ENCODE measurements at regions not wholly inside any gene's neighbourhood (a gene's known extent, or its start where the extent isn't known, plus 50 kb on each side); places are given as distances from the start of the nearest gene placed in this dataset.

DNA sequence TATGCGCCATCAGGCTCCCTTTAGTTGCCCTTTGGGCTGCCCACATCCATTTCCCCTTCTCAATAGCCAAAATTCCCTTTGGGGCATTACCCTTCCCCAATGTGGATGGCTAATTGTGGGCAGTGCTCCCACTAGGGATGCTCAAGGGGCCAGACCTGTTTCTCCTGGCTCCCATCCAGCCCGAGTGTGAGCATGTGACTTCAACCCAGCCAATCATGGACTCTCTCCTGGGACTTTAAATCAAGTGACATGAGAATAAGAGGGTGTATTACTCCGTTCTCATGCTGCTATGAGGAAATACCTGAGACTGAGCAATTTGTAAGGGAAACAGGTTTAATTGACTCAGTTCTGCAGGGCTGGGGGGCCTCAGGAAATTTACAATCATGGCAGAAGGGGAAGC, 60.9 kb upstream of the WSB1 start:
- H3K36me3 ChIP-seq: no peaks in the 10 kb centered on the region
- no peaks in the 10 kb centered on the region for H3K27me3 ChIP-seq
- no peak overlapping the region for H3K27ac ChIP-seq
- intact Hi-C loops (cut with DNase I): loop anchor here in 2 of 4 donors (10.0 kb wide), 1 partner anchor 222 kb away; the partner anchor contains the start of gene KSR1 (in 2 of the 2)
- no peaks in the 10 kb centered on the region for H3K4me1 ChIP-seq (ENCODE audit: insufficient read depth)
- H3K9me3 ChIP-seq: no peaks in the 10 kb centered on the region
- no peak for DNase-seq
- 71 to 82% (median 78%) methylated on average over 3 of the region's 3 CpGs for WGBS, 3 donors
- H3K4me3 ChIP-seq: no peak overlapping the region
- no peak for TF ChIP-seq EP300 (IDR thresholded peaks at IDR 0.05)
- no peak for TF ChIP-seq POLR2A (IDR thresholded peaks at IDR 0.05)
- TF ChIP-seq, protein P1, sequence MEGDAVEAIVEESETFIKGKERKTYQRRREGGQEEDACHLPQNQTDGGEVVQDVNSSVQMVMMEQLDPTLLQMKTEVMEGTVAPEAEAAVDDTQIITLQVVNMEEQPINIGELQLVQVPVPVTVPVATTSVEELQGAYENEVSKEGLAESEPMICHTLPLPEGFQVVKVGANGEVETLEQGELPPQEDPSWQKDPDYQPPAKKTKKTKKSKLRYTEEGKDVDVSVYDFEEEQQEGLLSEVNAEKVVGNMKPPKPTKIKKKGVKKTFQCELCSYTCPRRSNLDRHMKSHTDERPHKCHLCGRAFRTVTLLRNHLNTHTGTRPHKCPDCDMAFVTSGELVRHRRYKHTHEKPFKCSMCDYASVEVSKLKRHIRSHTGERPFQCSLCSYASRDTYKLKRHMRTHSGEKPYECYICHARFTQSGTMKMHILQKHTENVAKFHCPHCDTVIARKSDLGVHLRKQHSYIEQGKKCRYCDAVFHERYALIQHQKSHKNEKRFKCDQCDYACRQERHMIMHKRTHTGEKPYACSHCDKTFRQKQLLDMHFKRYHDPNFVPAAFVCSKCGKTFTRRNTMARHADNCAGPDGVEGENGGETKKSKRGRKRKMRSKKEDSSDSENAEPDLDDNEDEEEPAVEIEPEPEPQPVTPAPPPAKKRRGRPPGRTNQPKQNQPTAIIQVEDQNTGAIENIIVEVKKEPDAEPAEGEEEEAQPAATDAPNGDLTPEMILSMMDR (IDR thresholded peaks at IDR 0.05): no peak

DNA sequence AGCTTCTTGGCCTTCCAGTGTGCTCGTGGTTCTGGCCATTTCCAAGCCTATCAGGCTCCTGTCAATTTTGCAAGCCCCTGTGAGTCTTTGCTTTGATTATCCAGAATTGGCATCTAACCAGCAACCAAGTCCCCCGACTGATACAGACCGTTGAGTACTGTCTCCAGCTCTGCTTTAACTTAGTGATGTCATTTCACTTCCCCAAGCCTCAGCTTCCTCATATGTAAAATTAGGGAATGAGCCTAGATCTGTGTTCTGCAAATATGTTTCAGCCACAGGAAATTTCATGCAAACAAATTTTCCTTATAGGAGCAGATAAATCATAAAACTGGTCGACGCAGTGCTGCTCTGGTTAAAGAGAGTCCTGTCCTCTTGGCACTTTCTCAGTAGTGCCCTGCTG, 60.1 kb upstream of the WSB1 start:
- Histone ChIP-seq H3K4me1 (ENCODE audit: insufficient read depth) (no peaks in the 10 kb centered on the region), H3K36me3 (no peaks in the 10 kb centered on the region), H3K9me3 (no peaks in the 10 kb centered on the region), H3K4me3 (no peak overlapping the region), H3K27me3 (no peaks in the 10 kb centered on the region), H3K27ac (no peak overlapping the region)
- TF ChIP-seq POLR2A (IDR thresholded peaks at IDR 0.05): no peak
- TF ChIP-seq EP300 (IDR thresholded peaks at IDR 0.05): no peak
- TF ChIP-seq, protein P1 (IDR thresholded peaks at IDR 0.05): no peak
- no peak for DNase-seq
- 50 to 53% (median 52%) methylated on average over 5 of the region's 5 CpGs for WGBS, 3 donors
- intact Hi-C loops (cut with DNase I): loop anchor here in 3 of 4 donors (2.0 to 10.0 kb wide), 2 partner anchors 101 to 221 kb away; partner anchors contain the start of gene KSR1 (in 2 of the 3)

GRCh38 chr17:27236717-27237315, 57.1 kb upstream of the WSB1 start:
- Histone ChIP-seq H3K4me1 (ENCODE audit: insufficient read depth) (no peaks in the 10 kb centered on the region), H3K4me3 (no peak overlapping the region), H3K27me3 (no peaks in the 10 kb centered on the region), H3K9me3 (no peaks in the 10 kb centered on the region), H3K27ac (no peak overlapping the region), H3K36me3 (no peaks in the 10 kb centered on the region)
- intact Hi-C loops (cut with DNase I): loop anchor here (2.0 to 10.0 kb wide), 6 partner anchors 96 to 365 kb away; partner anchors contain the start of gene KSR1 (in 2 of the 4)
- peak; percentile 58 to 89 (median 72) for DNase-seq
- WGBS, 3 donors: 57 to 68% (median 64%) methylated on average over 3 of the region's 3 CpGs
- TF ChIP-seq EP300 (IDR thresholded peaks at IDR 0.05): no peak
- TF ChIP-seq, protein P1 (IDR thresholded peaks at IDR 0.05): peak; percentile 52 to 94 (median 91)
- no peak for TF ChIP-seq POLR2A (IDR thresholded peaks at IDR 0.05)

- TF ChIP-seq, protein P1 (IDR thresholded peaks at IDR 0.05): no peak
- TF ChIP-seq POLR2A (IDR thresholded peaks at IDR 0.05) (no peak), EP300 (IDR thresholded peaks at IDR 0.05) (no peak)
- no peak overlapping the region for H3K4me3 ChIP-seq
- no peaks in the 10 kb centered on the region for H3K4me1 ChIP-seq (ENCODE audit: insufficient read depth)
- no peak for DNase-seq
- intact Hi-C loops (cut with DNase I): loop anchor here (2.0 to 10.0 kb wide), 6 partner anchors 95 to 364 kb away; partner anchors contain the start of gene KSR1 (in 2 of the 4)
- no peak overlapping the region for H3K27ac ChIP-seq
- no peaks in the 10 kb centered on the region for H3K27me3 ChIP-seq
- WGBS, 3 donors: 89 to 93% (median 91%) methylated on average over 7 of the region's 7 CpGs
- no peaks in the 10 kb centered on the region for H3K36me3 ChIP-seq
- H3K9me3 ChIP-seq: no peaks in the 10 kb centered on the region
Observed at GRCh38 chr17:27237890-27238289, 56.0 kb upstream of the WSB1 start.

Data from ovary (tissue), 7 donors.